Hepatocyte (in vitro differentiated cells): ENCODE measurements at regions not wholly inside any gene's neighbourhood (a gene's known extent, or its start where the extent isn't known, plus 50 kb on each side); places are given as distances from the start of the nearest gene placed in this dataset. TPM values are rescaled to one million over a fixed set of nuclear protein-coding genes. Genes with fewer than 3 reads are reported as not detected.

Experiments used
- DNase-seq: peaks from one replicate; pipeline ENCODE4 v3.0.0-alpha.2; 2016; ENCODE audit warnings: low spot score
- H2AFZ ChIP-seq: fragments of 200-600 bp; sonication (generic); 2 replicates; pipeline ENCODE4 v1.6.0; 2016; ENCODE audit warnings: antibody characterized with exemption, mild to moderate bottlenecking
- H3K27ac ChIP-seq: fragments of 200-600 bp; sonication (generic); 2 replicates; pipeline ENCODE4 v1.5.1; 2016; ENCODE audit warnings: mild to moderate bottlenecking
- H3K27me3 ChIP-seq: fragments of 200-600 bp; sonication (generic); 2 replicates; pipeline ENCODE4 v1.6.1; 2016
- H3K36me3 ChIP-seq: fragments of 200-600 bp; sonication (generic); replicated peaks from 2 replicates; pipeline ENCODE4 v1.5.1; 2016; ENCODE audit warnings: low read depth; ENCODE audit not compliant: insufficient read depth
- H3K4me1 ChIP-seq: fragments of 200-600 bp; sonication (generic); 2 replicates; pipeline ENCODE4 v1.5.1; 2016; ENCODE audit warnings: mild to moderate bottlenecking, moderate library complexity; ENCODE audit not compliant: insufficient read depth
- H3K4me2 ChIP-seq: fragments of 200-600 bp; sonication (generic); 2 replicates; pipeline ENCODE4 v1.6.0; 2016
- H3K4me3 ChIP-seq: fragments of 200-600 bp; sonication (generic); 2 replicates; pipeline ENCODE4 v1.5.1; 2016; ENCODE audit warnings: mild to moderate bottlenecking
- H3K79me2 ChIP-seq: fragments of 200-600 bp; sonication (generic); 2 replicates; pipeline ENCODE4 v1.6.0; 2017; ENCODE audit warnings: mild to moderate bottlenecking
- H3K9me2 ChIP-seq: fragments of 200-600 bp; sonication (generic); replicated peaks from 2 replicates; pipeline ENCODE4 v1.6.0; 2017; ENCODE audit warnings: mild to moderate bottlenecking; ENCODE audit not compliant: insufficient read depth
- H3K9me3 ChIP-seq: fragments of 200-600 bp; sonication (generic); 2 replicates; pipeline ENCODE4 v1.5.1; 2016; ENCODE audit warnings: low read depth, mild to moderate bottlenecking
- H4K20me1 ChIP-seq: fragments of 200-600 bp; sonication (generic); 2 replicates; pipeline ENCODE4 v1.6.0; 2016; ENCODE audit warnings: mild to moderate bottlenecking; ENCODE audit not compliant: insufficient read depth, poor library complexity, severe bottlenecking
- CTCF ChIP-seq: fragments of 200-600 bp; sonication (generic); IDR thresholded peaks from 2 replicates; pipeline ENCODE4 v1.5.1; 2016; ENCODE audit warnings: antibody characterized with exemption, mild to moderate bottlenecking; ENCODE audit not compliant: poor library complexity
- EZH2 ChIP-seq: fragments of 200-600 bp; sonication (generic); IDR thresholded peaks from 2 replicates; pipeline ENCODE4 v1.6.1; 2016; ENCODE audit warnings: antibody characterized with exemption, mild to moderate bottlenecking, borderline replicate concordance
- EZH2phosphoT487 ChIP-seq: fragments of 200-600 bp; sonication (generic); IDR thresholded peaks from one replicate; pipeline ENCODE4 v1.6.1; 2018; ENCODE audit warnings: antibody characterized with exemption, mild to moderate bottlenecking, low read depth, moderate library complexity; ENCODE audit not compliant: unreplicated experiment, severe bottlenecking
- WGBS: methylation state at CpG from one replicate; pipeline ENCODE4 v1.1.6; 2016; ENCODE audit warnings: low lambda C conversion rate; ENCODE audit errors: missing lambda C conversion rate; 5-methylcytosine and 5-hydroxymethylcytosine counted together
- small RNA-seq: library from RNA; depleted of rRNA; stranded (forward); fragments of <200 nt; gene quantifications from one replicate; pipeline ENCODE3, GENCODE V24; 2014

GRCh38 chr11:17135916-17136683 is 58.6 kb upstream of the RPS13 start:
- Histone ChIP-seq H3K27ac (no peak overlapping the region), H2AFZ (no peak overlapping the region), H3K9me2 (no peaks in the 10 kb centered on the region), H3K4me1 (no peaks in the 10 kb centered on the region), H3K9me3 (no peaks in the 10 kb centered on the region), H3K27me3 (no peaks in the 10 kb centered on the region), H3K36me3 (no peaks in the 10 kb centered on the region), H3K79me2 (no peaks in the 10 kb centered on the region), H3K4me3 (no peak overlapping the region), H4K20me1 (no peaks in the 10 kb centered on the region), H3K4me2 (no peak overlapping the region)
- no peak for TF ChIP-seq CTCF
- TF ChIP-seq EZH2phosphoT487: no peak
- TF ChIP-seq EZH2: no peak
- DNase-seq: no peak
- WGBS: 94% methylated on average over 3 of the region's 3 CpGs

GRCh38 chr11:17132654-17133053 is 55.2 kb upstream of the RPS13 start:
- no peaks in the 10 kb centered on the region for H3K4me1 ChIP-seq
- H3K79me2 ChIP-seq: no peaks in the 10 kb centered on the region
- DNase-seq: no peak
- H4K20me1 ChIP-seq: no peaks in the 10 kb centered on the region
- TF ChIP-seq EZH2 (no peak), CTCF (no peak), EZH2phosphoT487 (no peak)
- no peaks in the 10 kb centered on the region for H3K36me3 ChIP-seq
- no peak overlapping the region for H3K4me2 ChIP-seq
- no peaks in the 10 kb centered on the region for H3K27me3 ChIP-seq
- no peak overlapping the region for H3K4me3 ChIP-seq
- H3K9me3 ChIP-seq: no peaks in the 10 kb centered on the region
- H2AFZ ChIP-seq: no peak overlapping the region
- H3K27ac ChIP-seq: no peak overlapping the region
- H3K9me2 ChIP-seq: no peaks in the 10 kb centered on the region

- Histone ChIP-seq H3K4me3 (no peak overlapping the region), H4K20me1 (no peaks in the 10 kb centered on the region), H3K9me2 (no peaks in the 10 kb centered on the region), H3K27me3 (no peaks in the 10 kb centered on the region), H3K4me1 (no peaks in the 10 kb centered on the region), H3K27ac (no peak overlapping the region), H3K9me3 (no peaks in the 10 kb centered on the region), H3K79me2 (no peaks in the 10 kb centered on the region), H3K4me2 (no peak overlapping the region), H2AFZ (no peak overlapping the region), H3K36me3 (no peaks in the 10 kb centered on the region)
- DNase-seq: no peak
- TF ChIP-seq CTCF: no peak
- TF ChIP-seq EZH2: no peak
- TF ChIP-seq EZH2phosphoT487: no peak
- WGBS: 86% methylated on average over 3 of the region's 3 CpGs
These were observed 51.5 kb upstream of the RPS13 start for GRCh38 chr11:17129003-17129402.

Small RNA genes in the stretch of these regions (small RNA-seq; reads per million reads assigned to genes)
- not detected for gene AC126389.1
